HG03571 (cell line): ENCODE measurements at regions not wholly inside any gene's neighbourhood (a gene's known extent, or its start where the extent isn't known, plus 50 kb on each side); places are given as distances from the start of the nearest gene placed in this dataset.
"Not testable (repeated sequence)": the region's sequence is repeated elsewhere in the genome, so short reads cannot be mapped to it uniquely, and the experiment has no call there.

Experiments
- ATAC-seq: cut with Tn5 transposase; IDR thresholded peaks from one replicate; pipeline ENCODE4 v1.9.1; 2021; ENCODE audit not compliant: unreplicated experiment

DNA sequence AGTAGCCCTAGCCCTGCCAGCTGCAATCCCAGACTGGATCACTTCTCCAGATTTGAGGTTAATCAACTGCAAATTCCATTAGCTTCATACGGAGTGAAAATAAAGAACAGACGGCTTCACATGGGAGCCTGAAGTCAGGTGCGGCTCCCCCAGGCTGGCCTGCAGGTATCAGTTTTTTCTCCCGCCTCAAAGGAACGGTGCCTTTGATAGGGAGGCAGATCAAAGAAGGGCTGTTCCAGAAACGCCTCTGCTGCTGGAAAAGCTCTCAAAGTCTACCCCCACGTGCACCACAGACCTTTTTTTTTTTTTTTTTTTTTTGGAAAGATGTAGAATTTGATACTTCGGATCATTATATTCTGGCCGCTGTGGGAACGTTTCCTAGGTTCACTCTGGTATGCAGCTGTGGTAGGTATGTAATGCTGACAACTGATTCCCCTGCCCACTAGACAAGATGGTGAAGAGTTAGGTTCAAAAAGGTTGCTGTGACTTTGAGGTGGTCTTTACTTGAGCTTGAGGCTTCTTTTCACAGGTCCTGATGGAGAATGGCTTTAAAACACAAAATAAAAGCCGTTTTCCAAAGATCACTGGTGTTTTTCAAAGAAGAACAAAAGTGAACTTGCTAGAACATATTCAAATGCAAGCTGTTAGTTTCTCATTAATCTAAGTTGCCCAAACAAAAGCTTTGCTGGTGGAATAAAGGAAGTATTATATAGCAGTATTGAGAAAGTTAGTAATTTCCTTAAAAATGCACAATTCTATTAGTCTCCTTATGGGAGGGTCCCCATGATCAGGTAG lies 189.0 kb upstream of the NFIA start:
- ATAC-seq: no peak

GRCh38 chr1:60891765-60892164 lies 190.6 kb upstream of the NFIA start:
- ATAC-seq: no peak

DNA sequence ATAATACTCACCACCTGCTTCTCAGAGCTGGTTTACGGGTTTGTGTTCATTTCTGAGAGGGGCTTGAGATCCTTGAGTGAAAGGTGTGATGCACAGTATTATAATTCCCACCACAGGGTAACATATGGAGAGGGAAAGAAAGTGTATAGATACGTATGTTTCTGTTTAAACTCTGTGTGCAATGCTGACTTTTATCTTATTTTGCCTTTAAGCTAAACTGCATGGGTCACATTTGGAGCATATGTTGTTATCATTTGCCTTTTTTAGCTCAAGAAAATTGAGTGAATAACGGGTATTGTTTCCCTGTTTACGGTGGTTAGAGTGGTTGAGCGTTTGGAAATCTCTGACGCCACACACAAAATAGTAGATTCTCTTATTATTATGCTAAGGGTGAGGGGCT lies 191.1 kb upstream of the NFIA start:
- no peak for ATAC-seq

GRCh38 chr1:60890664-60891063 lies 191.7 kb upstream of the NFIA start:
- ATAC-seq: no peak

GRCh38 chr1:60889709-60890108 lies 192.7 kb upstream of the NFIA start:
- no peak for ATAC-seq

DNA sequence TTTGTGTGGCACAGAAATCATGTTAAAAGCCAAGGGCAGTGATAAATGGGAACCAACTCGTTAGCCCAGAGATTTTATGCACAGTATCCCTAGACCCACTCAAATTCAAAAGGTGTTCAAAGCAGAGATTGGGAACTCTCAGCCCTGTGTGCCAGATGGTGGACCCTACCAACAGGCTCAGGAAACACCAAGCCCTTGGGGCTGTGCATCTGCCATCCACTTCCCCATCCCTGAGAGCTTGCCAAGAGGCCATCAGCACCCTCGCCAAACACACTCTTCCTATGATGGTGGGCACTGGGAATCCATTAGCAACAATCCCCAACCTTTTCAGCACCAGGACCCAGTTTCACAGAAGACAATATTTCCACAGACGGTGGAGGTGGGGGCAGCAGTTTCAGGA lies 194.2 kb upstream of the NFIA start:
- no peak for ATAC-seq

- no peak for ATAC-seq
Observed at GRCh38 chr1:60886793-60887331, 195.5 kb upstream of the NFIA start.

- ATAC-seq: no peak
Observed at GRCh38 chr1:60886090-60886489, 196.3 kb upstream of the NFIA start.

DNA sequence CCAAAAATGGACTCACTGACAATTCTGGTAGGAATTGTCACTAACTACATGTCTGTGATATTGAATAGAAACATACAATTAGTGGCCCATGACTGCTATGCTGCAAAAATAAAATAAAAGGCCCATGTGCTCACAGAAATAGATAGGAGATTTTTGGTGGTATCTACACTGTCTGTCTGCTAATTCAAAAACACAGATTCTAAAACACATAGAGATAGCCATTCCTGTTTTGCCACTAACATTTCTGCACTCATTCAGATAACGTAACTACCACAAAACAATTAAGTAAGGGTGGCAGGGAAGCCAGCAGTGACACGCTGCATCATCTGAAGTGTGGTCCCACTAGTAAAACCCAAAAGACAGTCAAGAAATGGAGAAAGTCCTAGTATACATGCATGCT lies 202.2 kb upstream of the NFIA start:
- no peak for ATAC-seq

DNA sequence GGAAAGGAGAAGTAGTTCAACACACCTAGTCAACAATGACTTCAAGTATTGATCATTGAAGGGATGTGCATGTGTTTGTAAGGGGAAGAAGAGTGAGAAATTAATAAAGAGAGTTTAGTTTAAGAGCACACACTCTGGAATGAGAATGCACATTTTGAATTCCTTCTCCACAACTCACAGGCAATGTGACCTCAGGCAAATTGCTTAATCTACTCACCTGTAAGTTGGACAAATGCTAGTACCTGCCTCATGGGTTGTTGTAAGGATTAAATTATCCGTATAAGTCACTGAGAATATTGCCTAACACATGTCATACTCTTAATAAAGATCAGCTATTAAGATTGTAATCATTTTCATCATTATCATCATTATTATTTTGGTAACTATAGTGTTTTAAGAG lies 204.0 kb upstream of the NFIA start:
- no peak for ATAC-seq

DNA sequence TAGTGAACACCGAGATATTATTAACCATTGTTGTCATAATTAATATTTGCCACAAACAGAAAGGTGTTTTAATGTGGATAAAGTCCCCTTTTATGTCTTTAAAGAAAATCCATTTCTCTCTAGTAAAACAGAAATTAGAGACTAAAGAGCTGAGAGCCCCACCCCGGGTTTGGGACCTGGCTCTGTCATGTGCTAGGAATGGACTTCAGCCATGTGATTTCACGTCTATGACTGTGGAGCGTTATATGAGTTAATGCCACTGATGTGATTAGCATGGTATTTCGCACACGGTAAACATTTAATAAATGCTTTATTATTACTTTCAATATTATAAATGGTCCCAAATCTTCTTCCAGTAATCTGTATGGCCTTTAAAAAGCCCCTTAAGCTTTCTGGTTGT lies 205.0 kb upstream of the NFIA start:
- no peak for ATAC-seq

GRCh38 chr1:60876952-60877351 lies 205.4 kb upstream of the NFIA start:
- no peak for ATAC-seq

DNA sequence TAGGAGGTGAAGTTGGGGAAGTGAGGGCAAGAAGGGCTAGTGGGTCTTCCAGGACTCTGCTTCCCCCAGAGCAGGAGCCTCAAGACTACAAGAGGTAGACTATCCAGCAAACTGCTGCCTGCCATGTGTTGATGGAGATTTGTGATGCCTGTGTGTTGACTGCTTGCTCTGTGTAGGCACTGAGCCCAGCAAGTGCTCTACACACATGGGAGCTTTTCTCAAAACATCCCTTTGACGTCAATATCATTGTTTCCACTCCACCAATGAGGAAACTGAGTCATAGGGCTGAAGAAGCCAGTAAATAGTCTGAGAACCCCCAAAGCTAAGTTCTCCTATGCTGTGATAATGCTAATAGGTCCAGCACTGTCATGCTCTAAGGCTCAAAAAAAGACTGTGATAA lies 207.2 kb upstream of the NFIA start:
- no peak for ATAC-seq

DNA sequence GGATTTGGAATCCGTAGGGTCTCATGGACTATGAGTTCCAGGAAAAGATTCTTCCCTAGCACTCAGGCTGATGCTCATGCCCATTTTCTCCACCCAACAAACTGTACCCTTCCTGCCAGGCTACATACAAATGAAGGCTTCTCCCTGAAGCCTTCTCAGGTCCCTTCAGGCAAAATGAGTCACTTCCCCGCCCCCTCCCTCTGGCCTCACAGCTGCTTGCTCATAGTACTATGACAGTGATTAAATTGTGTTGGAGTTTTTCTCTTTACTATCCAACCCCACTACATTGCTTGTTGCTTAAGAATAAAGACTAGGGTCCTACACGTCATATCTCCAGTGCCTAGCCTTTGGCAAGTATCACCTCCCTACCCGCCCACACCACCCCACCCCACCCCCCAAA lies 207.6 kb upstream of the NFIA start:
- no peak for ATAC-seq

- not testable (repeated sequence) for ATAC-seq
Observed at GRCh38 chr1:60873396-60873795, 209.0 kb upstream of the NFIA start.

- no peak for ATAC-seq
Observed at GRCh38 chr1:60872426-60873054, 209.8 kb upstream of the NFIA start.

- no peak for ATAC-seq
Observed at GRCh38 chr1:60870269-60870865, 212.0 kb upstream of the NFIA start.

- no peak for ATAC-seq
Observed at GRCh38 chr1:60868901-60869663, 213.3 kb upstream of the NFIA start.

- no peak for ATAC-seq
Observed at GRCh38 chr1:60867782-60868181, 214.6 kb upstream of the NFIA start.

DNA sequence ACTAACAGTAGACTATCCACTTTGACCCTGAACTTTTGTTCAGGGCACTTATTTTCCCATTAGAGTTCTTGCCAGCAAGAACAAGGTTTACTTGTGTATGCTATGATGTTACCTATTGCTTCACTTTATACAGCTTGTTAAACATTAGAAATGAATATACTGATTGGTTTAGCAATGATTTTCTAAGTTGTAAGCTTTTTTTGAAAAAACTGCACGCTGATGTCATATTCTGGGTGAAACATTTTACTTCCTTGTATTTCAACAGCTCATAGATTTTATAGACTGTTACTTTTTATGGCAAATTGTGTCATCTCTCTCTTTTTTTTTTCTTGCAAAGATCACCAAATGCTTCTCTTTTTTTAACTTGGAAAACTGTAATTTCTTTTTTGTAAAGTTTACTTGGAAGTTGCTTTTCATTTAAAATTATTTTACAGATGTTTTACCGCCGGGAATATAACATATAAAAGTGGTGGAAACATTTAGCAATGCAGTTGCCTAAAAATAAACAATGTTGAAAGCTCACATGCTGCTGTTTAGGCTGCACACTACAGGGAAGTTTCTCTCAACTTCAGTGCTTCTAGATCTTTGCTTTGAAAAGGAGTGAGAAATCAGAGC lies 215.3 kb upstream of the NFIA start:
- no peak for ATAC-seq
